H1 (cell line): ENCODE measurements at regions not wholly inside any gene's neighbourhood (a gene's known extent, or its start where the extent isn't known, plus 50 kb on each side); places are given as distances from the start of the nearest gene placed in this dataset.

ENCODE experiments used
- CTCF ChIA-PET: fragments of 300-600 bp; sonication (Branson Sonifier 250); formaldehyde crosslinking; loops from one replicate; lab custom pipeline; 2021; ENCODE audit not compliant: partially characterized antibody; lab: Charles Lee
- POLR2A ChIA-PET: fragments of 300-600 bp; sonication (Branson Sonifier 250); formaldehyde crosslinking; loops from one replicate; lab custom pipeline; 2021; ENCODE audit warnings: inconsistent platforms; ENCODE audit not compliant: partially characterized antibody; lab: Charles Lee
- DNase-seq, 2 experiments: peaks; one replicate each; pipeline versions ENCODE4 v3.0.0 to v3.0.0-alpha.2; 2010 to 2022; ENCODE audit warnings: low spot score in 2 of 2, low read depth in 1 of 2, mixed read lengths in 1 of 2
- FAIRE-seq: peaks from 2 replicates; lab custom pipeline; 2011; peaks lifted over from hg19 to GRCh38; lab: Jason Lieb, UNC
- H2AFZ ChIP-seq: 2 replicates; pipeline ENCODE4 v1.8.1; 2012; ENCODE audit warnings: low read length, inconsistent platforms
- H2AK5ac ChIP-seq: 2 replicates; pipeline ENCODE4 v1.6.1; 2013; ENCODE audit warnings: low read depth, low read length
- H2BK120ac ChIP-seq: replicated peaks from 2 replicates; pipeline ENCODE3; 2013; ENCODE audit warnings: low read depth, low read length, inconsistent platforms
- H2BK12ac ChIP-seq: 2 replicates; pipeline ENCODE4 v1.6.1; 2013; ENCODE audit warnings: low read depth, low read length
- H2BK15ac ChIP-seq: 2 replicates; pipeline ENCODE4 v1.6.1; 2013; ENCODE audit warnings: low read length
- H2BK20ac ChIP-seq: 2 replicates; pipeline ENCODE4 v1.6.1; 2013; ENCODE audit warnings: low read length
- H2BK5ac ChIP-seq: 2 replicates; pipeline ENCODE4 v1.6.1; 2013; ENCODE audit warnings: low read depth, low read length
- H3K14ac ChIP-seq: 2 replicates; pipeline ENCODE4 v1.6.1; 2013; ENCODE audit warnings: inconsistent platforms; ENCODE audit not compliant: insufficient read length
- H3K18ac ChIP-seq: 2 replicates; pipeline ENCODE4 v1.6.1; 2013; ENCODE audit warnings: low read length; ENCODE audit errors: extremely low read depth
- H3K23ac ChIP-seq: 2 replicates; pipeline ENCODE4 v1.6.1; 2013; ENCODE audit warnings: inconsistent platforms; ENCODE audit not compliant: insufficient read length
- H3K23me2 ChIP-seq: 2 replicates; pipeline ENCODE4 v1.6.1; 2013; ENCODE audit warnings: low read depth, low read length
- H3K27ac ChIP-seq: 2 replicates; pipeline ENCODE4 v1.6.1; 2011; ENCODE audit warnings: low read depth, low read length, inconsistent platforms
- H3K27me3 ChIP-seq, 4 experiments: replicated peaks in 1 of 4; 1 replicate in 1 of 4; 2 replicates in 3 of 4; pipeline versions ENCODE4 v1.6.1 to v1.8.1; 2011 to 2013; ENCODE audit warnings: low read length in 3 of 4, mild to moderate bottlenecking in 3 of 4, inconsistent platforms in 2 of 4, mixed read lengths in 2 of 4, moderate library complexity in 1 of 4; ENCODE audit not compliant: control insufficient read depth in 3 of 4, insufficient read depth in 3 of 4; ENCODE audit errors: extremely low read depth in 1 of 4
- H3K36me3 ChIP-seq, 4 experiments: 2 replicates each; pipeline versions ENCODE4 v1.6.1 to v1.8.1; 2011 to 2013; ENCODE audit warnings: mild to moderate bottlenecking in 4 of 4, low read length in 3 of 4, moderate library complexity in 2 of 4, control low read depth in 1 of 4, inconsistent platforms in 1 of 4; ENCODE audit not compliant: insufficient read depth in 4 of 4, control insufficient read depth in 2 of 4
- H3K4ac ChIP-seq: replicated peaks from 2 replicates; pipeline ENCODE3; 2013; ENCODE audit warnings: low read length, low read depth, mixed read lengths, inconsistent platforms; ENCODE audit not compliant: insufficient read length
- H3K4me1 ChIP-seq, 4 experiments: replicated peaks in 1 of 4; 1 replicate in 1 of 4; 2 replicates in 3 of 4; pipeline versions ENCODE4 v1.6.1 to v1.8.1; 2011 to 2013; ENCODE audit warnings: low read length in 3 of 4, inconsistent platforms in 2 of 4, mixed read lengths in 1 of 4; ENCODE audit not compliant: insufficient read depth in 4 of 4, control insufficient read depth in 3 of 4
- H3K4me2 ChIP-seq, 2 experiments: 2 replicates each; pipeline versions ENCODE4 v1.6.1 to v1.8.1; 2011 to 2013; ENCODE audit warnings: low read depth in 2 of 2, low read length in 2 of 2, control low read depth in 1 of 2, inconsistent platforms in 1 of 2, mild to moderate bottlenecking in 1 of 2; ENCODE audit not compliant: insufficient read depth in 1 of 2
- H3K4me3 ChIP-seq, 4 experiments: fragments of 200-600, 300-600 bp in 1 of 4; sonication (generic), shearing (Covaris generic), sonication (Bioruptor Twin) in 1 of 4; 2 replicates each; pipeline versions ENCODE4 v1.5.1 to v1.8.1; 2011 to 2016; ENCODE audit warnings: low read length in 4 of 4, low read depth in 3 of 4, control low read depth in 2 of 4, inconsistent platforms in 2 of 4, mild to moderate bottlenecking in 2 of 4, mixed read lengths in 1 of 4, moderate library complexity in 1 of 4; ENCODE audit not compliant: insufficient read depth in 2 of 4; ENCODE audit errors: extremely low read depth in 1 of 4
- H3K56ac ChIP-seq: replicated peaks from 2 replicates; pipeline ENCODE3; 2013; ENCODE audit warnings: low read depth, mild to moderate bottlenecking, mixed read lengths, low read length, inconsistent platforms; ENCODE audit not compliant: insufficient read length
- H3K79me1 ChIP-seq: 2 replicates; pipeline ENCODE4 v1.6.1; 2013; ENCODE audit warnings: low read depth, low read length, control low read depth
- H3K79me2 ChIP-seq, 2 experiments: 2 replicates each; pipeline versions ENCODE4 v1.6.1 to v1.8.1; 2012 to 2013; ENCODE audit warnings: low read length in 2 of 2, mild to moderate bottlenecking in 2 of 2, inconsistent platforms in 1 of 2; ENCODE audit not compliant: insufficient read depth in 2 of 2, control insufficient read depth in 1 of 2
- H3K9ac ChIP-seq, 4 experiments: replicated peaks in 1 of 4; 1 replicate in 1 of 4; 2 replicates in 3 of 4; pipeline versions ENCODE4 v1.6.1 to v1.8.1; 2011 to 2013; ENCODE audit warnings: low read depth in 3 of 4, low read length in 3 of 4, control low read depth in 2 of 4, mild to moderate bottlenecking in 2 of 4, moderate library complexity in 2 of 4, inconsistent platforms in 1 of 4; ENCODE audit errors: extremely low read depth in 1 of 4
- H3K9me3 ChIP-seq, 2 experiments: 2 replicates each; pipeline versions ENCODE4 v1.6.1 to v1.8.1; 2012 to 2013; ENCODE audit warnings: mild to moderate bottlenecking in 2 of 2, moderate library complexity in 2 of 2, control low read depth in 1 of 2, inconsistent platforms in 1 of 2, low read depth in 1 of 2, low read length in 1 of 2, mixed read lengths in 1 of 2; ENCODE audit not compliant: insufficient read depth in 2 of 2
- H4K20me1 ChIP-seq, 2 experiments: replicated peaks in 1 of 2; 2 replicates each; pipeline versions ENCODE3 to v1.8.1; 2011 to 2013; ENCODE audit warnings: inconsistent platforms in 2 of 2, low read length in 2 of 2, mild to moderate bottlenecking in 1 of 2; ENCODE audit not compliant: insufficient read depth in 2 of 2, control insufficient read depth in 1 of 2
- H4K5ac ChIP-seq: 2 replicates; pipeline ENCODE4 v1.6.1; 2013; ENCODE audit warnings: low read length, low read depth, mixed read lengths, inconsistent platforms; ENCODE audit not compliant: insufficient read length
- H4K8ac ChIP-seq: 2 replicates; pipeline ENCODE4 v1.8.0; 2013; ENCODE audit warnings: mild to moderate bottlenecking, moderate library complexity, low read length, inconsistent platforms; ENCODE audit not compliant: insufficient read depth; ENCODE audit errors: extremely low read depth
- H4K91ac ChIP-seq: replicated peaks from 2 replicates; pipeline ENCODE3; 2013; ENCODE audit warnings: low read length, mixed read lengths, inconsistent platforms; ENCODE audit not compliant: insufficient read length
- GTF2F1 ChIP-seq: IDR thresholded peaks from 2 replicates; pipeline ENCODE4 v1.6.1; 2012; ENCODE audit warnings: low read depth, low read length, improper control_type of control experiment, borderline replicate concordance
- SIRT6 ChIP-seq: IDR thresholded peaks from one replicate; pipeline ENCODE4 v1.7.1; 2012; ENCODE audit warnings: low read length, inconsistent platforms
- WGBS, 2 experiments: shearing (Covaris generic) in 1 of 2; methylation state at CpG; one replicate each; pipeline versions ENCODE4 v1.1.6 to v1.1.7; 2013 to 2015; ENCODE audit warnings: low lambda C conversion rate in 2 of 2, mixed read lengths in 2 of 2, inconsistent platforms in 1 of 2, low coverage in 1 of 2, missing lambda C conversion rate in 1 of 2; ENCODE audit not compliant: insufficient replicate concordance in 2 of 2, insufficient coverage in 1 of 2, insufficient read length in 1 of 2; ENCODE audit errors: extremely low coverage in 1 of 2, missing lambda C conversion rate in 1 of 2; 5-methylcytosine and 5-hydroxymethylcytosine counted together

GRCh38 chr2:18849841-18850578 lies 260.6 kb upstream of the NT5C1B start:
- Histone ChIP-seq H3K4me1 (no peaks in the 10 kb centered on the region), H3K4me2 (no peak overlapping the region), H3K14ac (no peak overlapping the region), H2BK15ac (no peak overlapping the region), H3K4me3 (no peak overlapping the region), H3K27ac (no peak overlapping the region), H3K23me2 (no peaks in the 10 kb centered on the region), H3K79me2 (no peaks in the 10 kb centered on the region), H3K9me3 (no peaks in the 10 kb centered on the region), H4K8ac (no peak overlapping the region), H2BK20ac (no peak overlapping the region), H3K56ac (no peak overlapping the region), H3K4ac (no peak overlapping the region), H3K36me3 (no peaks in the 10 kb centered on the region), H3K23ac (no peak overlapping the region), H4K20me1 (no peaks in the 10 kb centered on the region), H3K79me1 (no peaks in the 10 kb centered on the region), H2AK5ac (no peak overlapping the region), H2AFZ (no peak overlapping the region), H4K91ac (no peak overlapping the region), H3K27me3 (peaks cover 0 to 5% (median 0%) of the 10 kb centered on the region in 4 experiments; a peak in 1 of 7 replicates), H3K18ac (no peak overlapping the region), H2BK120ac (no peak overlapping the region), H2BK12ac (no peak overlapping the region), H3K9ac (no peak overlapping the region), H4K5ac (no peak overlapping the region), H2BK5ac (no peak overlapping the region)
- FAIRE-seq (no peak), DNase-seq (no peak)
- 51% methylated on average over 2 of the region's 2 CpGs; no CpG with 5 or more reads in 1 of the 2 experiments for WGBS, 2 experiments
- ChIA-PET POLR2A (no interaction called here), CTCF (interaction anchor here (1.3 kb wide), 1 partner anchor 12 kb away, joined by 3 read pairs; no protein-coding TSS in a partner anchor)
- TF ChIP-seq GTF2F1 (no peak), SIRT6 (no peak)
